Heart left ventricle (tissue), 16 donors: ENCODE measurements at regions not wholly inside any gene's neighbourhood (a gene's known extent, or its start where the extent isn't known, plus 50 kb on each side); places are given as distances from the start of the nearest gene placed in this dataset.

Experiments used
- ATAC-seq, 4 donors: fragments of 200-7000 bp; cut with Tn5 transposase; one replicate each; pipeline ENCODE4 v1.9.1; 2020 to 2022; ENCODE audit warnings: moderate library complexity in 4 of 4, mild to moderate bottlenecking in 3 of 4, moderate number of reproducible peaks in 1 of 4
- DNase-seq, 5 donors: peaks; one replicate each; pipeline ENCODE4 v3.0.0-alpha.2; 2020
- H3K27ac ChIP-seq, 12 donors: fragments of 200-600 bp; sonication (generic) in 4 of 12; one replicate each; pipeline versions ENCODE4 v1.5.0 to v1.8.0; 2016 to 2022; ENCODE audit warnings: mild to moderate bottlenecking in 2 of 12
- H3K27me3 ChIP-seq, 9 donors: fragments of 200-600 bp; sonication (generic) in 2 of 9; one replicate each; pipeline versions ENCODE4 v1.5.1 to v1.8.0; 2016 to 2022; ENCODE audit warnings: mild to moderate bottlenecking in 3 of 9
- H3K36me3 ChIP-seq, 9 donors: fragments of 200-600 bp; sonication (generic) in 2 of 9; one replicate each; pipeline versions ENCODE4 v1.5.0 to v1.8.0; 2018 to 2022; ENCODE audit warnings: mild to moderate bottlenecking in 2 of 9
- H3K4me1 ChIP-seq, 12 donors: fragments of 200-600 bp; sonication (generic) in 4 of 12; one replicate each; pipeline versions ENCODE4 v1.5.0 to v1.8.0; 2016 to 2022; ENCODE audit warnings: mild to moderate bottlenecking in 3 of 12
- H3K4me3 ChIP-seq, 12 donors: fragments of 200-600 bp; sonication (generic) in 4 of 12; one replicate each; pipeline versions ENCODE4 v1.5.0 to v1.8.0; 2017 to 2022; ENCODE audit warnings: mild to moderate bottlenecking in 9 of 12, moderate library complexity in 4 of 12
- H3K9me3 ChIP-seq, 12 donors: fragments of 200-600 bp; sonication (generic) in 4 of 12; one replicate each; pipeline versions ENCODE4 v1.5.0 to v1.8.0; 2016 to 2022; ENCODE audit warnings: mild to moderate bottlenecking in 1 of 12
- CTCF ChIP-seq, 12 donors: fragments of 200-600 bp; sonication (generic) in 4 of 12; IDR thresholded peaks; one replicate each; pipeline versions ENCODE4 v1.5.0 to v1.8.0; 2018 to 2022; ENCODE audit warnings: antibody characterized with exemption in 12 of 12, mild to moderate bottlenecking in 5 of 12
- POLR2A ChIP-seq, 2 donors: fragments of 450-650 bp; IDR thresholded peaks; one replicate each; pipeline ENCODE4 v1.6.1; 2017; ENCODE audit warnings: antibody characterized with exemption in 2 of 2, mild to moderate bottlenecking in 2 of 2, moderate library complexity in 2 of 2
- WGBS, 4 donors: extraction: QIAGEN DNeasy Blood & Tissue Kit in 2 of 4; methylation state at CpG; one replicate each; pipeline versions ENCODE4 v1.1.5 to v1.1.7; 2013 to 2018; 5-methylcytosine and 5-hydroxymethylcytosine counted together
- intact Hi-C, 10 donors: fragments of 100-400 bp; cut with DNase I; formaldehyde crosslinking; loops; one replicate each; pipeline versions ENCODE4 v1.11.1 to v1.14.2; 2022
- donor health status: ischemic (EF 13 %, LVEDD 7.1; RV severe dilation, severe dysfunction).
- donor health status: healthy with polysubstance abuse.
- donor health status: DM: no; HTN: yes; CAD: no.
- donor health status: DM: no; HTN: no; CAD: no.
- donor health status: ischemic (EF 25% LVEDD 6.9; RV normal size, moderate dysfunction).
- donor health status: ischemic (EF 25% LVEDD 5.7; RV mildly dilated, moderate dysfunction).
- donor health status: healthy.
- donor health status: DM: yes; HTN: yes; CAD: no.
- donor health status: ischemic (EF 35%, LVEDD 5.7; RV mildly dilated, moderate dysfunction).
- donor health status: nonischemic (EF 11% LVEDD 7.7; RV severe dilation, severe dysfunction).
- donor health status: DM: yes; HTN: yes; CAD: no.
- donor health status: PGD.
- donor health status: ischemic (EF 29% LVEDD 5.4; RV normal size, mild dysfunction).
- donor health status: nonischemic (EF 23%, LVEDD 6.1; RV moderate dilation, normal function).

GRCh38 chr2:15700131-15700530, 108.5 kb downstream of the DDX1 start:
- H3K36me3 ChIP-seq: no peaks in the 10 kb centered on the region
- intact Hi-C loops: no loop called here
- H3K27ac ChIP-seq: no peak overlapping the region
- no peak for TF ChIP-seq POLR2A (IDR thresholded peaks at IDR 0.05)
- TF ChIP-seq CTCF (IDR thresholded peaks at IDR 0.05): no peak
- DNase-seq: no peak
- no peak overlapping the region for H3K4me3 ChIP-seq
- H3K27me3 ChIP-seq: no peaks in the 10 kb centered on the region
- 89 to 91% (median 90%) methylated on average over 2 of the region's 2 CpGs for WGBS, 4 donors
- peaks cover 0 to 29% (median 14%) of the 10 kb centered on the region in 12 donors for H3K4me1 ChIP-seq
- H3K9me3 ChIP-seq: no peaks in the 10 kb centered on the region
- no peak for ATAC-seq

GRCh38 chr2:15700599-15701340, 109.1 kb downstream of the DDX1 start:
- Histone ChIP-seq H3K27me3 (no peaks in the 10 kb centered on the region), H3K4me1 (peaks cover 0 to 33% (median 14%) of the 10 kb centered on the region in 12 donors), H3K36me3 (no peaks in the 10 kb centered on the region), H3K27ac (no peak overlapping the region), H3K4me3 (no peak overlapping the region), H3K9me3 (no peaks in the 10 kb centered on the region)
- DNase-seq (no peak), ATAC-seq (no peak)
- intact Hi-C loops: no loop called here
- TF ChIP-seq POLR2A (IDR thresholded peaks at IDR 0.05) (no peak), CTCF (IDR thresholded peaks at IDR 0.05) (no peak)
- WGBS, 4 donors: 75 to 84% (median 78%) methylated on average over 7 of the region's 7 CpGs

GRCh38 chr2:15701341-15701907, 109.8 kb downstream of the DDX1 start:
- intact Hi-C loops: no loop called here
- Histone ChIP-seq H3K36me3 (no peaks in the 10 kb centered on the region), H3K9me3 (no peaks in the 10 kb centered on the region), H3K27me3 (no peaks in the 10 kb centered on the region), H3K4me1 (peaks cover 0 to 33% (median 14%) of the 10 kb centered on the region in 12 donors), H3K4me3 (no peak overlapping the region), H3K27ac (no peak overlapping the region)
- TF ChIP-seq POLR2A (IDR thresholded peaks at IDR 0.05) (no peak), CTCF (IDR thresholded peaks at IDR 0.05) (no peak)
- WGBS, 4 donors: 77 to 80% (median 79%) methylated on average over 11 of the region's 11 CpGs
- ATAC-seq (no peak), DNase-seq (no peak)

GRCh38 chr2:15701991-15702390, 110.3 kb downstream of the DDX1 start:
- Histone ChIP-seq H3K27me3 (no peaks in the 10 kb centered on the region), H3K9me3 (no peaks in the 10 kb centered on the region), H3K27ac (no peak overlapping the region), H3K4me1 (peaks cover 0 to 33% (median 14%) of the 10 kb centered on the region in 12 donors), H3K4me3 (no peak overlapping the region), H3K36me3 (no peaks in the 10 kb centered on the region)
- ATAC-seq (no peak), DNase-seq (no peak)
- intact Hi-C loops: no loop called here
- TF ChIP-seq CTCF (IDR thresholded peaks at IDR 0.05): no peak
- no peak for TF ChIP-seq POLR2A (IDR thresholded peaks at IDR 0.05)
